ENCODE measurements at regions not wholly inside any gene's neighbourhood (a gene's known extent, or its start where the extent isn't known, plus 50 kb on each side); places are given as distances from the start of the nearest gene placed in this dataset.

- TF ChIP-seq EZH2 (IDR thresholded peaks at IDR 0.05; ENCODE audit: borderline replicate concordance, low read depth, low read length, severe bottlenecking) (no peak), CTCF (IDR thresholded peaks at IDR 0.05; ENCODE audit: borderline replicate concordance, extremely low read depth, low read length, poor library complexity, severe bottlenecking) (no peak)
- H3K9ac ChIP-seq (ENCODE audit: low read depth, low read length), result no peak overlapping the region
- no peak overlapping the region for H3K4me3 ChIP-seq (ENCODE audit: low read depth in 1 of 2, low read length in 2 of 2)
- no peak overlapping the region for H3K27ac ChIP-seq (ENCODE audit: low read length)
- no peak for DNase-seq
- no peaks in the 10 kb centered on the region for H3K9me3 ChIP-seq (ENCODE audit: insufficient read depth, low read length, severe bottlenecking)
- H4K20me1 ChIP-seq (ENCODE audit: insufficient read depth, low read length), result no peaks in the 10 kb centered on the region
- no peaks in the 10 kb centered on the region for H3K4me1 ChIP-seq (ENCODE audit: insufficient read depth, low read length)
- no peaks in the 10 kb centered on the region for H3K27me3 ChIP-seq (ENCODE audit: insufficient read depth, low read length, poor library complexity)
- no peak overlapping the region for H2AFZ ChIP-seq (ENCODE audit: low read depth, low read length)
- ATAC-seq (ENCODE audit: insufficient read depth, low read depth), result no peak
- no peak overlapping the region for H3K4me2 ChIP-seq (ENCODE audit: insufficient read depth, low read length)
- H3K36me3 ChIP-seq (ENCODE audit: insufficient read depth, low read length), result no peaks in the 10 kb centered on the region
- H3K79me2 ChIP-seq (ENCODE audit: insufficient read depth, low read length), result no peaks in the 10 kb centered on the region
Observed at GRCh38 chr7:119594956-119595355, 678.0 kb upstream of the KCND2 start.

- no peak overlapping the region for H3K27ac ChIP-seq (ENCODE audit: low read length)
- no peaks in the 10 kb centered on the region for H4K20me1 ChIP-seq (ENCODE audit: insufficient read depth, low read length)
- no peak for TF ChIP-seq CTCF (IDR thresholded peaks at IDR 0.05; ENCODE audit: borderline replicate concordance, extremely low read depth, low read length, poor library complexity, severe bottlenecking)
- no peak for TF ChIP-seq EZH2 (IDR thresholded peaks at IDR 0.05; ENCODE audit: borderline replicate concordance, low read depth, low read length, severe bottlenecking)
- H3K4me1 ChIP-seq (ENCODE audit: insufficient read depth, low read length), result no peaks in the 10 kb centered on the region
- no peak overlapping the region for H3K4me3 ChIP-seq (ENCODE audit: low read depth in 1 of 2, low read length in 2 of 2)
- H3K9ac ChIP-seq (ENCODE audit: low read depth, low read length), result no peak overlapping the region
- H2AFZ ChIP-seq (ENCODE audit: low read depth, low read length), result no peak overlapping the region
- no peak overlapping the region for H3K4me2 ChIP-seq (ENCODE audit: insufficient read depth, low read length)
- no peaks in the 10 kb centered on the region for H3K36me3 ChIP-seq (ENCODE audit: insufficient read depth, low read length)
- no peaks in the 10 kb centered on the region for H3K79me2 ChIP-seq (ENCODE audit: insufficient read depth, low read length)
- ATAC-seq (ENCODE audit: insufficient read depth, low read depth), result no peak
- H3K9me3 ChIP-seq (ENCODE audit: insufficient read depth, low read length, severe bottlenecking), result no peaks in the 10 kb centered on the region
- no peaks in the 10 kb centered on the region for H3K27me3 ChIP-seq (ENCODE audit: insufficient read depth, low read length, poor library complexity)
- DNase-seq, result no peak
Observed at GRCh38 chr7:119596651-119597050, 676.3 kb upstream of the KCND2 start.

- Histone ChIP-seq H2AFZ (ENCODE audit: low read depth, low read length) (no peak overlapping the region), H3K4me3 (ENCODE audit: low read depth in 1 of 2, low read length in 2 of 2) (no peak overlapping the region), H3K79me2 (ENCODE audit: insufficient read depth, low read length) (no peaks in the 10 kb centered on the region), H4K20me1 (ENCODE audit: insufficient read depth, low read length) (no peaks in the 10 kb centered on the region), H3K27me3 (ENCODE audit: insufficient read depth, low read length, poor library complexity) (no peaks in the 10 kb centered on the region), H3K36me3 (ENCODE audit: insufficient read depth, low read length) (no peaks in the 10 kb centered on the region), H3K9me3 (ENCODE audit: insufficient read depth, low read length, severe bottlenecking) (no peaks in the 10 kb centered on the region), H3K9ac (ENCODE audit: low read depth, low read length) (no peak overlapping the region), H3K27ac (ENCODE audit: low read length) (no peak overlapping the region), H3K4me1 (ENCODE audit: insufficient read depth, low read length) (no peaks in the 10 kb centered on the region), H3K4me2 (ENCODE audit: insufficient read depth, low read length) (no peak overlapping the region)
- no peak for TF ChIP-seq EZH2 (IDR thresholded peaks at IDR 0.05; ENCODE audit: borderline replicate concordance, low read depth, low read length, severe bottlenecking)
- TF ChIP-seq CTCF (IDR thresholded peaks at IDR 0.05; ENCODE audit: borderline replicate concordance, extremely low read depth, low read length, poor library complexity, severe bottlenecking), result no peak
- no peak for DNase-seq
- no peak for ATAC-seq (ENCODE audit: insufficient read depth, low read depth)
Observed at GRCh38 chr7:119606297-119606696, 666.7 kb upstream of the KCND2 start.

- Histone ChIP-seq H3K9me3 (ENCODE audit: insufficient read depth, low read length, severe bottlenecking) (no peaks in the 10 kb centered on the region), H3K9ac (ENCODE audit: low read depth, low read length) (no peak overlapping the region), H3K27me3 (ENCODE audit: insufficient read depth, low read length, poor library complexity) (no peaks in the 10 kb centered on the region), H3K36me3 (ENCODE audit: insufficient read depth, low read length) (no peaks in the 10 kb centered on the region), H2AFZ (ENCODE audit: low read depth, low read length) (no peak overlapping the region), H3K4me1 (ENCODE audit: insufficient read depth, low read length) (no peaks in the 10 kb centered on the region), H3K79me2 (ENCODE audit: insufficient read depth, low read length) (no peaks in the 10 kb centered on the region), H4K20me1 (ENCODE audit: insufficient read depth, low read length) (no peaks in the 10 kb centered on the region), H3K27ac (ENCODE audit: low read length) (no peak overlapping the region), H3K4me2 (ENCODE audit: insufficient read depth, low read length) (no peak overlapping the region), H3K4me3 (ENCODE audit: low read depth in 1 of 2, low read length in 2 of 2) (no peak overlapping the region)
- no peak for ATAC-seq (ENCODE audit: insufficient read depth, low read depth)
- no peak for DNase-seq
- TF ChIP-seq CTCF (IDR thresholded peaks at IDR 0.05; ENCODE audit: borderline replicate concordance, extremely low read depth, low read length, poor library complexity, severe bottlenecking), result no peak
- TF ChIP-seq EZH2 (IDR thresholded peaks at IDR 0.05; ENCODE audit: borderline replicate concordance, low read depth, low read length, severe bottlenecking), result no peak
Observed at GRCh38 chr7:119620769-119621168, 652.2 kb upstream of the KCND2 start.

All from DND-41 (cell line).